HEK293T (cell line): ENCODE measurements at regions not wholly inside any gene's neighbourhood (a gene's known extent, or its start where the extent isn't known, plus 50 kb on each side); places are given as distances from the start of the nearest gene placed in this dataset.

ENCODE experiments used
- ARNT ChIP-seq: fragments of 450-650 bp; IDR thresholded peaks from 2 replicates; pipeline ENCODE4 v1.6.1; 2017; ENCODE audit warnings: mild to moderate bottlenecking
- BHLHE40 ChIP-seq: fragments of 450-650 bp; IDR thresholded peaks from 2 replicates; pipeline ENCODE4 v1.6.1; 2016; ENCODE audit warnings: mild to moderate bottlenecking, moderate library complexity, borderline replicate concordance
- FOXA1 ChIP-seq: fragments of 450-650 bp; IDR thresholded peaks from 2 replicates; pipeline ENCODE4 v1.6.1; 2016; ENCODE audit warnings: mild to moderate bottlenecking
- FOXK2 ChIP-seq: fragments of 450-650 bp; IDR thresholded peaks from 2 replicates; pipeline ENCODE4 v1.6.1; 2016; ENCODE audit warnings: mild to moderate bottlenecking
- HDGF ChIP-seq: fragments of 450-650 bp; IDR thresholded peaks from 2 replicates; pipeline ENCODE4 v1.6.1; 2017; ENCODE audit warnings: antibody characterized with exemption, borderline replicate concordance
- NFRKB ChIP-seq: fragments of 450-650 bp; IDR thresholded peaks from 2 replicates; pipeline ENCODE4 v1.6.1; 2016; ENCODE audit warnings: mild to moderate bottlenecking, moderate library complexity
- SP1 ChIP-seq: fragments of 450-650 bp; IDR thresholded peaks from 2 replicates; pipeline ENCODE4 v1.6.1; 2017
- TARDBP ChIP-seq: fragments of 450-650 bp; IDR thresholded peaks from 2 replicates; pipeline ENCODE4 v1.6.1; 2016
- TF ChIP-seq, protein P1 (sequence below): fragments of 450-650 bp; IDR thresholded peaks from 2 replicates; pipeline ENCODE4 v1.6.1; 2016

DNA sequence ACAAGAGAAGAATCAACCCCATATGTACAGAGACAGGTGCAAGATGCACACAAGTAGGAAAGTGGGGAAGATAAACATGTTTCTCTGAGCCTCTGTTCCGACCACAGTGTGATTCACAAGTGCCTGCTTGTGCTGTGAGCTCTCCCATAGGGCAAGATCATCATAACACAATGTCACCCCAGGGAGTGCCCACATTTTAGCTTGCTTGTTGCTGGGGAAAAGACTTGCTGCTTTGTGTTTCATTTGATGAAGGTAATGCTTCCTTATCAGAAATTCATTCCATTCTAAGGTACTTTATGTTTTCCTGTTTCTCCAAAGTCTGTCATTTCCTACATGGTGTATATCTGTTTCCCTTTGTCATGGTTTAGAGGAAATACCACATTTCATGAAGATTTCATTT lies 304.5 kb upstream of the DIPK2B start:
- TF ChIP-seq FOXK2 (no peak), HDGF (no peak), NFRKB (no peak), SP1 (no peak), FOXA1 (no peak), BHLHE40 (no peak), TARDBP (no peak), ARNT (no peak)
- TF ChIP-seq, protein P1, sequence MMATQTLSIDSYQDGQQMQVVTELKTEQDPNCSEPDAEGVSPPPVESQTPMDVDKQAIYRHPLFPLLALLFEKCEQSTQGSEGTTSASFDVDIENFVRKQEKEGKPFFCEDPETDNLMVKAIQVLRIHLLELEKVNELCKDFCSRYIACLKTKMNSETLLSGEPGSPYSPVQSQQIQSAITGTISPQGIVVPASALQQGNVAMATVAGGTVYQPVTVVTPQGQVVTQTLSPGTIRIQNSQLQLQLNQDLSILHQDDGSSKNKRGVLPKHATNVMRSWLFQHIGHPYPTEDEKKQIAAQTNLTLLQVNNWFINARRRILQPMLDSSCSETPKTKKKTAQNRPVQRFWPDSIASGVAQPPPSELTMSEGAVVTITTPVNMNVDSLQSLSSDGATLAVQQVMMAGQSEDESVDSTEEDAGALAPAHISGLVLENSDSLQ = no peak
